ENCODE measurements at regions not wholly inside any gene's neighbourhood (a gene's known extent, or its start where the extent isn't known, plus 50 kb on each side); places are given as distances from the start of the nearest gene placed in this dataset.

DNA sequence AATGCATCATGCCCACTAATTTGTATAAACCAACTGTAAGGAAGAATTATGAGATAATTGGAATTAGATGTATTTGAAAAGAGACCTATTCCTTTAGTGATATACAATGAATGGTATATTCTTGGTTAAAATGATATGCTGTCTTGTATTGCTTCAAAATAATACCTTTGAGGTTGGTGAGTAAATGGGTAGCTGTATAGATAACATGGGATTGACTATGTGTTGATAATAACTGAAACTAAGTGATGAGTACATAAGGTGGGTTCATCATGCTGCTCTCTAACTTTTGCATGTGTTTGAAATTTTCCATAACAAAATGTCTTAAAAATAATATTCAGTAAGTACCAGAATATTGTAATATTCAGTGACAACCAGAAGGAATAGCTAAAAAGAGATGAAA, 272.6 kb upstream of the ZPLD1 start:
- Mint-ChIP-seq H3K27ac (peak overlapping the region; percentile 72), H3K4me3 (no peak overlapping the region), H3K4me1 (ENCODE audit: low read depth) (peaks cover 20% of the 10 kb centered on the region), H3K9me3 (ENCODE audit: low read depth) (no peaks in the 10 kb centered on the region), H3K27me3 (no peaks in the 10 kb centered on the region), H3K36me3 (no peaks in the 10 kb centered on the region)

DNA sequence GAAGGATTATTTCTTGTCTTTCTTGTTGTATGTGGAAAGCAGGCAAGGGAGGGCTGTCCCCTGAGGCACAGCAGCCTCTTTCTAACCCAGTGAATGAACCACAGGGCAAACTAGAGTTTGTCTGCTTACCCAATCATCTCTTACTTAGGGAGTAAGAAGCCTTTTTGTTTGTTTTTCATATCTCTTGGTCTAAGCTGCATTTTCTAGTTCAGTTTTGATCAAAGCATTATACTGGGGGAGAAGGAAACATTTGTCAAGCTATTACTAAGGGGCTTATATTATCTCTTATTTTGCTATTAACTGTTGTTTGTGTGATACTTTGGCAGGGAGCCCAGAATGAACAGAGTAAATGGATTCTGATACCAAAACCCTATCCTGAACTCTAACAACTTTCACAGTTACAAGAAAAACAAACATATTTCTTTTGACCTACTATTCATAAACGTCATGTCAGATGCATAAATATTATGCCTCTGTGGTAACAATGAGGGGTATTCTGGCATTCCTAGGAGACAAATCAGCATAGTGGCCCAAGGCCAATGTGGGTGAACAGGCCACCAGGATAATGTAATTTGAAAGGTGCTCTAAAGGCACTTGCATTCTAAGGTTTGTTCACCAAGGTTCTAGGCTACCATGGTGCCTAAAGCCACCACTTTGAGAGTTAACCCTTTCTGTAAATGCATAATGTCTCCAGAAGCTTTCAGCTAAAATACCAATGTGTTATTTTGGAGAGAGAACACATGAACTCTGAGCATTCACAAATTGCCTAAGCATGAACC, 271.6 kb upstream of the ZPLD1 start:
- Mint-ChIP-seq H3K4me3 (no peak overlapping the region), H3K36me3 (no peaks in the 10 kb centered on the region), H3K27ac (peak overlapping the region; percentile 23), H3K27me3 (no peaks in the 10 kb centered on the region), H3K9me3 (ENCODE audit: low read depth) (no peaks in the 10 kb centered on the region), H3K4me1 (ENCODE audit: low read depth) (peaks cover 20% of the 10 kb centered on the region)

DNA sequence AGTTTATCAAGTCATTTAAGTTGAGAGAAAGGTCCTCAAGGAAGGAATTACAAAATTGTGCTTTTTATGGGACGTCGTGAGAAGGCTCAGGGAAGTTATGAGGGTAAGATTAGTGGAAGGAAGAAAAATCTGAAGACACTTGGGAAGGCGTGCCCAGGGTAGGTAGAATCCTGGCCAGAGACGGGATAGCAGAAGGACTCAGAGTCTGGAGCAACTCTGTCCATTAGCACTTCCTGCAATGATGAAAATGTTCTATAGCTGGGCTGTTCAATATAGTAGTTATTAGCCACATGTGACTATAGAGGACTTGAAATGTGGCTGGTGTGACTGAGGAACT, 271.0 kb upstream of the ZPLD1 start:
- Mint-ChIP-seq H3K4me1 (ENCODE audit: low read depth) (peaks cover 20% of the 10 kb centered on the region), H3K36me3 (no peaks in the 10 kb centered on the region), H3K4me3 (no peak overlapping the region), H3K27me3 (no peaks in the 10 kb centered on the region), H3K9me3 (ENCODE audit: low read depth) (no peaks in the 10 kb centered on the region), H3K27ac (no peak overlapping the region)

DNA sequence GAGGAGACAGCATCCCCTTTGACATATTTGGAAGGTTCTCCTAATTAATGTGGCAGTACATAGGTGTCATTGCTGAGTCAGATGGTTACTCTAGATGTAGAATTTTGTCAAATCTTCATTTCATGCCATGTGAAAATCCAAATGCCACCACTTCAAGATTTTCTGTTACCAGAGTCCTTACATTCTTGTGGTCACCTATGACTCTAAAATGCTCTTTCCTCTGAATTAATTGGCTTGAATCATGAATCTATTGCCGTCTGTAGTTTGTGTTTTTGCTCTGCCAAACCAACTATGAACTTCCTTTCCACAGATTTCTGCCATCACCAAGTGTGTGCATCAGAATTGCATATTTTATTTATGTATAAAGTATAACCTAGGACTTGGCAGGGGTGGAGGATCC, 269.4 kb upstream of the ZPLD1 start:
- Mint-ChIP-seq H3K36me3 (no peaks in the 10 kb centered on the region), H3K9me3 (ENCODE audit: low read depth) (no peaks in the 10 kb centered on the region), H3K4me3 (no peak overlapping the region), H3K27ac (no peak overlapping the region), H3K27me3 (no peaks in the 10 kb centered on the region), H3K4me1 (ENCODE audit: low read depth) (peaks cover 20% of the 10 kb centered on the region)

DNA sequence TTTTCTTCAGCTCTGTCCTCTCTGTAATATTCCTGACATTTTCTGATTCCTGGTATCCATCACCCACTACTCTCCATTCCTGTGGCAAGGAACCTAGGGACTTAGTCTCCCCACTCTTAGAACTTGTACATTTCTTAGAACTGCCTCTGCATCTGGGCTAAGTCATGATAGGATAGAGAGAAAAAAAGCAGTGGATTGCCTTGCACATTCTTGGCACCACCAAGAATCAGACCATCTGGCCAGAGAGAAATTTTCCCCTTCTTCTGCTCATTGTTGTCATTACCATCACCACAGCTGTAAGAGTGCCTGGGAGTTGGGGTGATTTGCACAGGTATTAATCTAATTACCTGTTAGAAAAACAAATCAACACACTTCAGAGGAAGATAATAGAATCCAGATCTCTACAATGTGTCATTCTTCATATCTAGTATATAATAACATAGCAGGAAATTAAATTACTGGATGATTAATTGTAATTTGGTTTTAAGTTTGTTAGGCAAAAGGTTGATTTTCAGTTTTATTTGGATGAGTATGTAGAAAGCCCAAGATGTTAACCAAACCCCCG, 264.8 kb upstream of the ZPLD1 start:
- no peaks in the 10 kb centered on the region for H3K4me1 Mint-ChIP-seq (ENCODE audit: low read depth)
- H3K9me3 Mint-ChIP-seq (ENCODE audit: low read depth), result no peaks in the 10 kb centered on the region
- H3K36me3 Mint-ChIP-seq, result no peaks in the 10 kb centered on the region
- no peak overlapping the region for H3K4me3 Mint-ChIP-seq
- no peaks in the 10 kb centered on the region for H3K27me3 Mint-ChIP-seq
- no peak overlapping the region for H3K27ac Mint-ChIP-seq

DNA sequence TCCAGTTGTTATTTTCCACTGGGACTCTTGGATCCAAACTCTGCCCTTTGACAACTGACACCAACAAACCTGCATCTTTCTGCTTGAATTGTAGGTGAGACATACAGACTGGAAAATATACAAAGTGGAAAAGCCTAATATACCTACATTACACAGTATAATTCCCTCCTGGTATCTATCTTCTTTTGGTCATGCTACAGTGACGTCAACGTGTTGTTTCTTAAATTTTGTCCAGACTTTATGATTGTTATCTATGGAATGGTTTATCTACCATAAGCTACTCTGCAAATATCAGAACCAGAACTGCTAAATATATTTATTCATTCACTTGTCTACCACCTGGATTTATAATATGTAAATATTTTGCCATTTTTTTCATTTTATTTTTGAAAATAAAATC, 264.3 kb upstream of the ZPLD1 start:
- no peaks in the 10 kb centered on the region for H3K4me1 Mint-ChIP-seq (ENCODE audit: low read depth)
- H3K27me3 Mint-ChIP-seq, result no peaks in the 10 kb centered on the region
- no peaks in the 10 kb centered on the region for H3K9me3 Mint-ChIP-seq (ENCODE audit: low read depth)
- H3K27ac Mint-ChIP-seq, result no peak overlapping the region
- H3K36me3 Mint-ChIP-seq, result peaks cover 2% of the 10 kb centered on the region
- no peak overlapping the region for H3K4me3 Mint-ChIP-seq

DNA sequence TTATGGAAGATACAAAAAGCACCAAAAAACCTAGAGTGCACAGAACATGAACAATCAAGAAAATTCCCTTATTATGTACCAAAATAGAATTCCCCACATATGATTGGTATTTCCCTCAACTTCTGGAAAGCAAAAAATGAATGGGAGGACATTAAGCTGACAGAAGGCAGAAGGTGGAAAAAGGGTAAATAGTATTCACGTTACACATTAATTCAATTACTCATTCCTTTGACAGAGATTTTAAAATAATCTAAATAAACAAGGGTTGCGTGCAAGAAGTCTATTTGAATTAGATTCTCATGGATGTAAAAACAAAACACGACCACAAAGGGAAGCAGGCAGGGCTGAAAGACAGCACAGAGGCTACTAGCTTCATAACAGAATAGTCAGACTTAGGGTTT, 260.5 kb upstream of the ZPLD1 start:
- Mint-ChIP-seq H3K4me1 (ENCODE audit: low read depth) (peaks cover 2% of the 10 kb centered on the region), H3K27me3 (no peaks in the 10 kb centered on the region), H3K4me3 (no peak overlapping the region), H3K36me3 (peaks cover 3% of the 10 kb centered on the region), H3K9me3 (ENCODE audit: low read depth) (no peaks in the 10 kb centered on the region), H3K27ac (no peak overlapping the region)

DNA sequence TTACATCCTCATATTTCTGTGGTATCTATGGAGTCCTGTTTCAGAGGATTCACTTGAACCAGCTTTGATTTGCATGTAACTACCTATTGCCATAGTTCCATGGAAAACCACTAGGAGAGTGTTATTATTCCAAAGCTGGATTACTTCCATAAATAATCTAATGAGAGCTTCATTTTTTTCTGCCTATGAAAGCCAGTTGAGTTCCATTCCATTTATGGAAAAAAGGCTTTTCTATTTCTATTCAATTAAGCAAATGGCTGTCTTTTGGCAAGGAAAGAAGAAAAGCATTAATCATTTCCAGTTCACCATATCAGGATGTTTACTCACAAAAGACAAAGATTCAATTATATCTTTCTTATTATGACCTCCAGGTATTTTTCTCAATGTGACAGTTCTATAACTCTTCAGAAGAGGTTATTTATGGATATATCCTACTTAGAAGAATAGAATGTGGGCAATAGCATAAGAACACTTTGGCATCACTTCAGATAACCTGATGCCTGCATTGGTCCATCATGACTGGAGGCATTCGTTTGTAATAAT, 259.9 kb upstream of the ZPLD1 start:
- Mint-ChIP-seq H3K9me3 (ENCODE audit: low read depth) (no peaks in the 10 kb centered on the region), H3K4me1 (ENCODE audit: low read depth) (peaks cover 2% of the 10 kb centered on the region), H3K36me3 (peaks cover 3% of the 10 kb centered on the region), H3K27me3 (no peaks in the 10 kb centered on the region), H3K27ac (no peak overlapping the region), H3K4me3 (no peak overlapping the region)

DNA sequence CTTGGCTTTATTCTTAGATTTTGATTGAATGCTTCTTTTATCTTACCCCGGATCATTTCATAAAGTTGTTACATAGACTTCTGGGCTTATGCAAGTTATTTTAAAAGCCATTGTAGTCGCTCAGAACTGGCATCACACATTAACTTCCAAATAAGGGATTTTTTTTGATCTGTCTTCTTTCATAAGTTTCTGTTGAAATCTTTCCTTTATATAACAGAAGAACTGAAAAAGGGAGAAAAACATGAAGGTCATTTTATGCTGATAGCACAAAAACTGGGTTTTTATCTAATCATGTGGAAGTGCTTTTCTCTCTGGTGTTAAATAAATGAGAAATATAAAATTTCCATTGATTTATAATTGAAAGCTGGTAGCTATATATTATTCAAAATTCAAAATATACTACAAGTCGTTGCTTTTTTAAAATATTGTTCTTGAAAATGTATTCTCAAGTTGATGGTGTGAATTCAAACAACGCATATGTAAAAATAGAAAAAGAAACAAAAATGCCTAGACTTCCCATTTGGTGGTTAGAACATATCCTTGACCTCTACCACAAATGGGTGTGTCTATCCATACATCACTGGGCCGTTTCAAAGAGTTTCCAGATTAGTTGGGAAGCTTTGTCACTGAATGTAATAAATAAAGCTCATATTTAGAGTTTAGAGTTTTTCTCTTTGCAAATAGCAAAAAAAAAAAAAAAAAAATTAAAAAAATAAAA, 258.3 kb upstream of the ZPLD1 start:
- Mint-ChIP-seq H3K4me1 (ENCODE audit: low read depth) (peaks cover 2% of the 10 kb centered on the region), H3K4me3 (no peak overlapping the region), H3K27ac (no peak overlapping the region), H3K36me3 (peaks cover 3% of the 10 kb centered on the region), H3K27me3 (no peaks in the 10 kb centered on the region), H3K9me3 (ENCODE audit: low read depth) (no peaks in the 10 kb centered on the region)

DNA sequence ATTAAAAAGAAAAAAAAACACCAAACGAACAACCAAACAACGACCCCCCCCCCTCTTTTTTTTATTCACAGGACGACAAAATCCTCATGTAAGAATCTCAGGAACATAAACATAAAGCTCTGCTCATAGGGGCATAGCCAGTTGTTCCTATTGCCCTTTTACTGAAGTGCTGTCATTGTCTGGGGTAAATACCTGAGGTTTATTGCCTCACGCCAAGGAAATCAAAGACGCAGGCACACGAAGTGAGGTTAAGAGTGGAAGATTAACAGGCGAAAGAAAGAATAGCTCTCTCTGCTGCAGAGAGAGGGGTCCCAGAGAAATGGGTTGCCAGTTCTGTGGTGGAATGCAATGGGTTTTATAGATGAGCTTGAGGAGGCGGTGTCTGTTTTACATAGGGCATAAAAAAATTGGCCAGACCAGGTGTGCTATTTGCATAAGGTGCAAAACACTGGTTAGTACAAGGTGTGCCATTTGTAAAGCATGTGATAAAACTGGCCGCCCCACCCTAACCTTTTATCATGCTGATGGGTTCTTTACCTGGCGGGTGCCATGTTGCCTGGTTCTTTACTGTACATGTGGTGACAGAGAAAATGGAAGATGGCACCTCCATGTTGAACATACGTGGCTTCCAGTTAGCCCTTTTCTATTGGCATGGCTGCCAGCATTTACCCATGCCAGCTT, 257.6 kb upstream of the ZPLD1 start:
- Mint-ChIP-seq H3K9me3 (ENCODE audit: low read depth) (no peaks in the 10 kb centered on the region), H3K27me3 (no peaks in the 10 kb centered on the region), H3K4me3 (no peak overlapping the region), H3K4me1 (ENCODE audit: low read depth) (peaks cover 2% of the 10 kb centered on the region), H3K36me3 (peaks cover 3% of the 10 kb centered on the region), H3K27ac (no peak overlapping the region)

DNA sequence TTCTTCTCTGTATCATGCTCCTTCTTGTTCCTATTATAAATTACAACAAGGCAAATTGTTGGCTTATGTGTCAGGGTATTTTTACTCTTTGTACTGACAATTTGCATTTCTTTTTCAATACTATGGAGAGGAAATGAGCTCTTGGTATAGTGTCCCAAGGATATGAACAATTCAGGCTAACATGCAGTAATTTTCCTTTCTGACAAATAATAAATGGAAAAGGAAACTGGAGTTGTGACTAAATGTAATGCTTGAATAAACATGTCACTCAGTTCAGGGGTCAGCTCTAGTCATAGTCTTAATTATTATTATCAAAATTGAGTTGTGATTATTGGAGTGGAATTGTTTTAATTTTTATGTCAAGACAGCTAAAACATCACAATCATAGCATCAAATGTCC, 256.0 kb upstream of the ZPLD1 start:
- H3K36me3 Mint-ChIP-seq, result peaks cover 3% of the 10 kb centered on the region
- H3K9me3 Mint-ChIP-seq (ENCODE audit: low read depth), result no peaks in the 10 kb centered on the region
- no peak overlapping the region for H3K27ac Mint-ChIP-seq
- no peaks in the 10 kb centered on the region for H3K27me3 Mint-ChIP-seq
- H3K4me3 Mint-ChIP-seq, result no peak overlapping the region
- H3K4me1 Mint-ChIP-seq (ENCODE audit: low read depth), result peaks cover 2% of the 10 kb centered on the region

DNA sequence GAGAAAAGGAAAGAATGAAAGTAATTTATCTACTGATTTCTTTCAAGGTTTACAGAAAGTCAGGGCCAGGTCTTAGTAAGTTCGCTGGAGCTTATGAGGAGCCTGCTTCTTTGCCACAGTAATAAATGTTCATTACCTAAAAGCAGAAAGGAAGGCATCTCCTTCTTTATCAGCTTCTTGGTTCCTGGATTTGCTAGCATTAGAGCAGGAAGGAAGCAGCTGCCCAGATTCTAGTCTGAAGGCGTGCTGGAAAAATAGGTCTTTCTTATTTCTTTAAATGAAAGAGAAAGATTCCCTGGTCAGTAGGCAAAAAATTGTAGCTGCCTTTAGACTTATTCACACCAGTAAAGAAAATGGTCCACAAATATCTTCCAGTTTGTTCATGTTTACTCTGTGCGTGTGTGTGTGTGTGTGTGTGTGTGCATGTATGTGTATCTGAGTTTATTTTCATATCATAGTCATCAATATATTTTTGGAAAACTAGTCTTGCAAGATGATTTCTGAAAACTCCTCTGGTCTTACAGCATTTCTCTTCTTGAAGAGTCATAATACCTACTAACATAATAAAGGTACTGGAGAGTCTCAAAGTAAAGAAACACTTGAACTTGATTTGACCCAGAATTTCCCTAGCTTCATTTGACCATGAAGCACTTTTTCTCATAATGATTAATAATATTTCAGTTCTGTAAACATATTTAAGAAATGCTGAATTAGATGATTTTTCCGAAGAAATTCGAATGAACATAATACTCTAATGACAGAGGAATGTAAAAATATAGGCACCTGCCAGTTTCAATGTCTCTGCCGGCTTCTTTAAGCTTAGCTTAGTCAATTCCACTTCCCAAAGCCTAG, 255.3 kb upstream of the ZPLD1 start:
- H3K9me3 Mint-ChIP-seq (ENCODE audit: low read depth), result no peaks in the 10 kb centered on the region
- H3K4me3 Mint-ChIP-seq, result no peak overlapping the region
- H3K27ac Mint-ChIP-seq, result no peak overlapping the region
- H3K27me3 Mint-ChIP-seq, result no peaks in the 10 kb centered on the region
- H3K36me3 Mint-ChIP-seq, result peaks cover 3% of the 10 kb centered on the region
- peaks cover 2% of the 10 kb centered on the region for H3K4me1 Mint-ChIP-seq (ENCODE audit: low read depth)

DNA sequence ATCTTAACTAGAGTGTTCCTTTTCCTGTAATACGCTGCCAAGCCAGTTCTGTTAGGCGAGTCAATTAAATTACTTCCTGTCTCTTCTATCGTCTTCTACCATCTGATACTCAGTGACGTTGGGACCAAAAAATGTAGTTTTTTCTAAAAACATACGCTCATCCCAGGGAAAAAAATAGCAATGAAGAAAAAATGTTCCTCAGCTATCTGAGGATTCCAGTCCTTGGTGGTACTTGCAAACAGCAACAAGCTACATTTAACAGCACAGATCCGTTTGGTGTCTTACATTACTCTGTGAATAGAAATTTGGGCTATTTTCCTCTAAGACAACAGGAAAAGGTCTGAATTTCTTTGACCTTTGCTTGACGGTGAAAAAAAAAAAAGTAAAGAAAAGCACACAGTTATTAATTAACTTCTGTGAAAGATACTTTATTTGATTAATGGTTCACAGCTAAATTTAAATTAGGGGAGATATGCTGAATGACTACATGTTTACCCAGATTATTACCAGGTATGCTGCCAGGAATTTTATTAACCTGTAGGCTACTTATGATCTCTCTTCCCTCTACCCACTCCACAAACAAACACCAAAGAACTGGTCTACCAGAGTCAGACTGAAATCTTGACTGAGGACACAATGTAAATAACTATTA, 254.4 kb upstream of the ZPLD1 start:
- no peaks in the 10 kb centered on the region for H3K9me3 Mint-ChIP-seq (ENCODE audit: low read depth)
- peaks cover 2% of the 10 kb centered on the region for H3K36me3 Mint-ChIP-seq
- H3K4me1 Mint-ChIP-seq (ENCODE audit: low read depth), result peaks cover 2% of the 10 kb centered on the region
- no peak overlapping the region for H3K4me3 Mint-ChIP-seq
- H3K27me3 Mint-ChIP-seq, result no peaks in the 10 kb centered on the region
- H3K27ac Mint-ChIP-seq, result no peak overlapping the region
